BE2C (cell line): ENCODE measurements at regions not wholly inside any gene's neighbourhood (a gene's known extent, or its start where the extent isn't known, plus 50 kb on each side); places are given as distances from the start of the nearest gene placed in this dataset.
"Not testable (repeated sequence)": the region's sequence is repeated elsewhere in the genome, so short reads cannot be mapped to it uniquely, and the experiment has no call there.

Experiments
- DNase-seq: peaks from one replicate; pipeline ENCODE4 v3.0.0-alpha.2; 2020
- H3K27me3 ChIP-seq: fragments of 250-450 bp; sonication (Bioruptor Pico); 2 replicates; pipeline ENCODE4 v1.5.1; 2020; ENCODE audit warnings: mild to moderate bottlenecking
- H3K36me3 ChIP-seq: fragments of 250-450 bp; sonication (Bioruptor Pico); 2 replicates; pipeline ENCODE4 v1.5.1; 2020; ENCODE audit warnings: mild to moderate bottlenecking
- H3K4me1 ChIP-seq: fragments of 250-450 bp; sonication (Bioruptor Pico); 2 replicates; pipeline ENCODE4 v1.5.1; 2020
- H3K4me3 ChIP-seq: 2 replicates; pipeline ENCODE4 v1.5.1; 2011; ENCODE audit warnings: low read depth, low read length
- H3K9me3 ChIP-seq: fragments of 250-450 bp; sonication (Bioruptor Pico); 2 replicates; pipeline ENCODE4 v1.5.1; 2020
- TF ChIP-seq, protein P1 (sequence below): IDR thresholded peaks from 2 replicates; pipeline ENCODE4 v1.5.1; 2012; ENCODE audit warnings: mild to moderate bottlenecking, low read depth, low read length

GRCh38 chr3:3927198-3927597, 128.0 kb downstream of the LRRN1 start:
- Histone ChIP-seq H3K36me3 (no peaks in the 10 kb centered on the region), H3K9me3 (no peaks in the 10 kb centered on the region), H3K27me3 (no peaks in the 10 kb centered on the region), H3K4me1 (no peaks in the 10 kb centered on the region), H3K4me3 (no peak overlapping the region)
- TF ChIP-seq, protein P1, sequence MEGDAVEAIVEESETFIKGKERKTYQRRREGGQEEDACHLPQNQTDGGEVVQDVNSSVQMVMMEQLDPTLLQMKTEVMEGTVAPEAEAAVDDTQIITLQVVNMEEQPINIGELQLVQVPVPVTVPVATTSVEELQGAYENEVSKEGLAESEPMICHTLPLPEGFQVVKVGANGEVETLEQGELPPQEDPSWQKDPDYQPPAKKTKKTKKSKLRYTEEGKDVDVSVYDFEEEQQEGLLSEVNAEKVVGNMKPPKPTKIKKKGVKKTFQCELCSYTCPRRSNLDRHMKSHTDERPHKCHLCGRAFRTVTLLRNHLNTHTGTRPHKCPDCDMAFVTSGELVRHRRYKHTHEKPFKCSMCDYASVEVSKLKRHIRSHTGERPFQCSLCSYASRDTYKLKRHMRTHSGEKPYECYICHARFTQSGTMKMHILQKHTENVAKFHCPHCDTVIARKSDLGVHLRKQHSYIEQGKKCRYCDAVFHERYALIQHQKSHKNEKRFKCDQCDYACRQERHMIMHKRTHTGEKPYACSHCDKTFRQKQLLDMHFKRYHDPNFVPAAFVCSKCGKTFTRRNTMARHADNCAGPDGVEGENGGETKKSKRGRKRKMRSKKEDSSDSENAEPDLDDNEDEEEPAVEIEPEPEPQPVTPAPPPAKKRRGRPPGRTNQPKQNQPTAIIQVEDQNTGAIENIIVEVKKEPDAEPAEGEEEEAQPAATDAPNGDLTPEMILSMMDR, result no peak
- no peak for DNase-seq

- Histone ChIP-seq H3K9me3 (no peaks in the 10 kb centered on the region), H3K36me3 (no peaks in the 10 kb centered on the region), H3K4me1 (no peaks in the 10 kb centered on the region), H3K27me3 (no peaks in the 10 kb centered on the region), H3K4me3 (no peak overlapping the region)
- TF ChIP-seq, protein P1, result no peak
- no peak for DNase-seq
Observed at GRCh38 chr3:3927965-3928364, 128.7 kb downstream of the LRRN1 start.

DNA sequence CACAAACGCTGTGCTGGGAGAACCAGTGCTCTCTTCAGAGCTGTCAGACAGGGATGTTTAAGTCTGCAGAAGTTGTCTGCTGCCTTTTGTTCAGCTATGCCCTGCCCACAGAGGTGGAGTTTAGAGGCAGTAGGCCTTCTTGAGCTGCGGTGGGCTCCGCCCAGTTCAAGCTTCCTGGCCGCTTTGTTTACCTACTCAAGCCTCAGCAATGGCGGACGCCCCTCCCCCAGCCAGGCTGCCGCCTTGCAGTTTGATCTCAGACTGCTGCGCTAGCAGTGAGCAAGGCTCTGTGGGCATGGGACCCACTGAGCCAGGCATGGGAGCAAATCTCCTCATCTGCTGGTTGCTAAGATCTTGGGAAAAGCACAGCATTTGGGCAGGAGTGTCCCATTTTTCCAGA, 142.1 kb downstream of the LRRN1 start:
- not testable (repeated sequence) for H3K36me3 ChIP-seq, DNase-seq, H3K4me3 ChIP-seq, H3K4me1 ChIP-seq, H3K9me3 ChIP-seq, H3K27me3 ChIP-seq

- no peak for DNase-seq
- H3K36me3 ChIP-seq, result no peaks in the 10 kb centered on the region
- TF ChIP-seq, protein P1, result no peak
- no peaks in the 10 kb centered on the region for H3K9me3 ChIP-seq
- no peaks in the 10 kb centered on the region for H3K27me3 ChIP-seq
- H3K4me1 ChIP-seq, result no peaks in the 10 kb centered on the region
- H3K4me3 ChIP-seq, result no peak overlapping the region
Observed at GRCh38 chr3:3951071-3951470, 151.8 kb downstream of the LRRN1 start.

GRCh38 chr3:3951501-3951900, 152.3 kb downstream of the LRRN1 start:
- Histone ChIP-seq H3K36me3 (no peaks in the 10 kb centered on the region), H3K27me3 (no peaks in the 10 kb centered on the region), H3K4me3 (no peak overlapping the region), H3K9me3 (no peaks in the 10 kb centered on the region), H3K4me1 (no peaks in the 10 kb centered on the region)
- no peak for DNase-seq
- TF ChIP-seq, protein P1, result no peak

- H3K9me3 ChIP-seq, H3K36me3 ChIP-seq, H3K27me3 ChIP-seq, H3K4me1 ChIP-seq, H3K4me3 ChIP-seq, DNase-seq: not testable (repeated sequence)
Observed at GRCh38 chr3:3962867-3963266, 163.6 kb downstream of the LRRN1 start.

GRCh38 chr3:3984053-3984452, 184.8 kb downstream of the LRRN1 start:
- Histone ChIP-seq H3K4me3 (no peak overlapping the region), H3K36me3 (no peaks in the 10 kb centered on the region), H3K9me3 (no peaks in the 10 kb centered on the region), H3K27me3 (no peaks in the 10 kb centered on the region), H3K4me1 (no peaks in the 10 kb centered on the region)
- no peak for DNase-seq
- TF ChIP-seq, protein P1, result no peak
